Mesothelial cell of epicardium (in vitro differentiated cells): ENCODE measurements at regions not wholly inside any gene's neighbourhood (a gene's known extent, or its start where the extent isn't known, plus 50 kb on each side); places are given as distances from the start of the nearest gene placed in this dataset.

Experiments
- DNase-seq, 2 experiments: peaks; one replicate each; pipeline ENCODE4 v3.0.0; 2021; ENCODE audit warnings: low spot score in 2 of 2; ENCODE audit not compliant: unreplicated experiment in 2 of 2
- H3K27ac Mint-ChIP-seq: 2 replicates; pipeline ENCODE4 v1.8.0; 2021; ENCODE audit warnings: mixed read lengths
- H3K27me3 Mint-ChIP-seq: 2 replicates; pipeline ENCODE4 v1.8.0; 2021; ENCODE audit warnings: low read depth, mixed read lengths
- H3K36me3 Mint-ChIP-seq: 2 replicates; pipeline ENCODE4 v1.8.0; 2021; ENCODE audit warnings: mixed read lengths
- H3K4me1 Mint-ChIP-seq: 2 replicates; pipeline ENCODE4 v1.8.0; 2021; ENCODE audit warnings: mixed read lengths
- H3K4me3 Mint-ChIP-seq: 2 replicates; pipeline ENCODE4 v1.8.0; 2021; ENCODE audit warnings: mild to moderate bottlenecking, moderate library complexity, mixed read lengths
- H3K9me3 Mint-ChIP-seq: 2 replicates; pipeline ENCODE4 v1.8.0; 2021; ENCODE audit warnings: mixed read lengths
- TF ChIP-seq, protein P1 (sequence below): fragments of 200-600 bp; sonication (generic); IDR thresholded peaks from one replicate; pipeline ENCODE4 v1.5.0; 2021; ENCODE audit warnings: antibody characterized with exemption; ENCODE audit not compliant: unreplicated experiment

DNA sequence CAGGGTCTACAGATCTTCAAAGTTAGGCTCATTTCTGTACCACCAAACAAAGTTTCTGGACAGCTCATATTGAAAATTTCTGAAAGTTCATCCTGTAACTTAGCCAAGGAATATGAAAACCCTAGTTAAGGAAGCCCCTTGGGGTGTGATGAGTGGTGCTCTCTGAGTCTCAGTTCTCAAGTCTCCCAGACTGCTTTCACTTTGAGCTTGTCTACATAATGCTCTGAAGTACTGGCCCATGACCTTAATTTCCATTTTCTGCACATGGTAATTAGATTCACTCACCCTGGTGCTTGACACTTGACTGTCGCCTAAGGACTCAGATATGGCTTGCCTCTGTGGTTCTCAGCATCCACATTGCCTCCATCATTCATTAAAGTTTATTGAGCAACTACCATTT is 51.7 kb upstream of the SATB2 start:
- no peak overlapping the region for H3K4me3 Mint-ChIP-seq
- no peaks in the 10 kb centered on the region for H3K27me3 Mint-ChIP-seq
- no peaks in the 10 kb centered on the region for H3K9me3 Mint-ChIP-seq
- DNase-seq: no peak
- H3K27ac Mint-ChIP-seq: no peak overlapping the region
- H3K36me3 Mint-ChIP-seq: no peaks in the 10 kb centered on the region
- H3K4me1 Mint-ChIP-seq: no peaks in the 10 kb centered on the region
- TF ChIP-seq, protein P1, sequence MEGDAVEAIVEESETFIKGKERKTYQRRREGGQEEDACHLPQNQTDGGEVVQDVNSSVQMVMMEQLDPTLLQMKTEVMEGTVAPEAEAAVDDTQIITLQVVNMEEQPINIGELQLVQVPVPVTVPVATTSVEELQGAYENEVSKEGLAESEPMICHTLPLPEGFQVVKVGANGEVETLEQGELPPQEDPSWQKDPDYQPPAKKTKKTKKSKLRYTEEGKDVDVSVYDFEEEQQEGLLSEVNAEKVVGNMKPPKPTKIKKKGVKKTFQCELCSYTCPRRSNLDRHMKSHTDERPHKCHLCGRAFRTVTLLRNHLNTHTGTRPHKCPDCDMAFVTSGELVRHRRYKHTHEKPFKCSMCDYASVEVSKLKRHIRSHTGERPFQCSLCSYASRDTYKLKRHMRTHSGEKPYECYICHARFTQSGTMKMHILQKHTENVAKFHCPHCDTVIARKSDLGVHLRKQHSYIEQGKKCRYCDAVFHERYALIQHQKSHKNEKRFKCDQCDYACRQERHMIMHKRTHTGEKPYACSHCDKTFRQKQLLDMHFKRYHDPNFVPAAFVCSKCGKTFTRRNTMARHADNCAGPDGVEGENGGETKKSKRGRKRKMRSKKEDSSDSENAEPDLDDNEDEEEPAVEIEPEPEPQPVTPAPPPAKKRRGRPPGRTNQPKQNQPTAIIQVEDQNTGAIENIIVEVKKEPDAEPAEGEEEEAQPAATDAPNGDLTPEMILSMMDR: no peak
